ENCODE measurements at regions not wholly inside any gene's neighbourhood (a gene's known extent, or its start where the extent isn't known, plus 50 kb on each side); places are given as distances from the start of the nearest gene placed in this dataset.
"Not testable (repeated sequence)": the region's sequence is repeated elsewhere in the genome, so short reads cannot be mapped to it uniquely, and the experiment has no call there.

DNA sequence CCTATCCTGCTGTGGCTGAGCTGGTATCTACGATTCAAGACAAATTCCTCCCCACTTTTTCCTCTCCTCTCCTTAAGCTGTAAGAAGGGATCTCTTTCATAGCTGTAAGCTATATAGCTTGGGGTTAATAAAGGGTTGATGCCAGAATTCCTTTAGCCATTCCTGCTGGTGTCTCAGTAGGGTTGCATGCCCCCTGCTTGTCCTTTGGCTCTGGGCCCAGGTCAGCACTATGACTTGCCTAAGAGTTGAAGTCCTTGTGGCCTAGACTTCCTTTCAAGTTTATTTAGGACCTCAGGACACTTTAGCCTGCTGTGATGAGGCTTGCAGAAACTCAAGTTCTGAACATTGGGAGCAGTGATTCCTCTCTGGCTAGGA, 270.0 kb downstream of the AMY1C start:
- no peak for DNase-seq (ENCODE audit: low read depth)

- DNase-seq (ENCODE audit: low read depth), result no peak
These were observed 278.8 kb downstream of the AMY1C start for GRCh38 chr1:104028416-104029035.

- DNase-seq (ENCODE audit: low read depth), result no peak
These were observed 279.8 kb downstream of the AMY1C start for GRCh38 chr1:104029456-104029970.

DNA sequence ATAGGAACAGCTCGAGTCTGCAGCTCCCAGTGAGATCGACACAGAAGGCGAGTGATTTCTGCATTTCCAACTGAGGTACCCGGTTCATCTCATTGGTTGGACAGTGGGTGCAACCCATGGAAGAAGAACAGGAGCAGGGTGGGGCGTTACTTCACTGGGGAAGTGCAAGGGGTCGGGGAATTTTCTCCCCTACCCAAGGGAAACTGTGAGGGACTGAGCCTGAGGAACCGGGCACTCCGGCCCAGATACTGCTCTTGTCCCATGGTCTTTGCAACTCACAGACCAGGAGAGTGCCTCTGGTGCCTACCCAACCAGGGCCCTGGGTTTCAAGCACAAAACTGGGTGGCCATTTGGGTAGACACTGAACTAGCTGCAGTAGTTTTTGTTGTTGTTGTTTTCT, 307.1 kb downstream of the AMY1C start:
- DNase-seq (ENCODE audit: low read depth), result no peak

DNA sequence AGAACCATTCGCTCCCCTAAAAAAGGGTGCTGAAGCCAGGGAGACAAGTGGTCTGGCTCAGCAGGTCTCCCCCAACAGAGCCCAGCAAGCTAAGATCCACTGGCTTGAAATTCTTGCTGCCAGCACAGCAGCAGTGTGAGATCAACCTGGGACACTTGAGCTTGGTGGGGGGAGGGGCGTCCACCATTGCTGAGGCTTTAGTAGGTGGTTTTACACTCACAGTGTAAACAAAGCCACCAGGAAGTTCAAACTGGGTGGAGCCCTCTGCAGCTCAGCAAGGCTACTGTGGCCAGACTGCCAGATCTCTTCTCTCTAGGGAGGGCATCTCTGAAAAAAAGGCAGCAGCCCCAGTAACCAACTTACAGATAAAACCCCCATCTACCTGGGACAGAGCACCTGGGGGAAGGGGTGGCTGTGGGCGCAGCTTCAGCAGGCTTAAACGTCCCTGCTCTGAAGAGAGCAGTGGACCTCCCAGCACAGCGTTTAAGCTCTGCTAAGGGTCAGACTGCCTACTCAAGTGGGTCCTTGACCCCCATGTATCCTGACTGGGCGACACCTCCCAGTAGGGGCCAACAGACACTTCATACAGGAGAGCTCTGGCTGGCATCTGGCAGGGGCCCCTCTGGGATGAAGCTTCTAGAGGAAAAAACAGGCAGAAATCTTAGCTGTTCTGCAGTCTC, 307.7 kb downstream of the AMY1C start:
- DNase-seq (ENCODE audit: low read depth), result not testable (repeated sequence)

- not testable (repeated sequence) for DNase-seq (ENCODE audit: low read depth)
These were observed 311.9 kb downstream of the AMY1C start for GRCh38 chr1:104061637-104062036.

DNA sequence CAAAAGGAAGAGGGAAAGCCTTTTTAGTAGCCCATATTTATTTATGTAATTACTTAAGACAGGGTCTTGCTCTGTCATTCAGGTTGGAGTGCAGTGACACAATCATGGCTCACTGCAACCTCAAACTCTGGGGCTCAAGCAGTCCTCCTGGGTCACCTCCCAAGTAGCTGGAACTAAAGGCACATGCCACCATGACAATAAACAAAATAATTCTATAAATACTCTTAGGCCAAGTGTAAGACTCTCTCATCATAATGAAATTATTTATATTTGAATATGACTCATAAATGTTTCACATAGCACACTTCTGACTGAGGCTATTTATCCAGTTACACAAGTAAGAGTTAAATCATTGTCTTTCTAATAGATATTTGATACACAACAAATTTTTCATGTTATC, 314.7 kb downstream of the AMY1C start:
- DNase-seq (ENCODE audit: low read depth), result peak; percentile 0

DNA sequence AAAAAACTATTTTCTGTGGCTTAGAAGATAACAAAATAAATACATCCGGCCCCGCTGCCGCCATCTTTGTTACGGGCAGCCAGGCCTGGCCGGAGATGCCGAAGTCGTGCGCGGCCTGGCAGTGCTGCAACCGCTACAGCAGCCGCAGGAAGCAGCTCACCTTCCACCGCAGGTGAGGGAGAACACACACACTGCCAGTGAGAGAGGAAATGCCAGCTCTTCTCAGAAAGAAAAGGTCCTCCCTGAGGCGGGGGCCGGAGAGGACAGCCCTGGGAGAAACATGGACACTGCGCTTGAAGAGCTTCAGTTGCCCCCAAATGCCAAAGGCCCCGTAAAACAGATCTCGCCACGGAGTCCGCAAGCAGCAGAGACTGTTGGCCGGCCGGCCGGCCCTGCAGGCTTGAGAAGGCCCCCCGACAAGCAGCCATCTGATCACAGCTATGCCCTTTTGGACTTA, 323.2 kb downstream of the AMY1C start:
- no peak for DNase-seq (ENCODE audit: low read depth)

DNA sequence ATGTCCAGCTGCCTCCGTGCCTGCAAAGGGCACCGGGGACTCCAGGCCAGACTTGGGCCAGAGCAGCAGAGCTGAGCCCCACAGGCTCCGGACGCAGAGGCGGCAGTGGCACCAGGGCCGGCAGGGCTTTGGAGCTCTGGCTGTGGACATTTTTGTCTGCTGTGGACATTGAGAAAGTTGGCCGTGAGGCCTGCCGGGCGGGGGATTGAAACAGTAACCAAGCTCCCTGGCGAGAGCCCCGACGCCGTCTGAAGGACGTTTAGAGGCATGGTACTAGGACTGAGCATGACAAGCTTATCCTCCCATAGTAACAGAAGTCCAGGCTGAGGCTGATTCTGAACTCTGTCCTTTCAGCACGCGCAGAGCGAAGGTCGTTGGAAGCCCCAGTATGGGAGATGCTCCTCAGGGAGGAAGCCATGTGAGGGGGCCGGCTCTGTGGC, 323.8 kb downstream of the AMY1C start:
- DNase-seq (ENCODE audit: low read depth), result no peak

GRCh38 chr1:104082221-104082620, 332.5 kb downstream of the AMY1C start:
- no peak for DNase-seq (ENCODE audit: low read depth)

GRCh38 chr1:104084380-104084779, 334.7 kb downstream of the AMY1C start:
- DNase-seq (ENCODE audit: low read depth), result no peak

- DNase-seq (ENCODE audit: low read depth), result no peak
These were observed 343.0 kb downstream of the AMY1C start for GRCh38 chr1:104092698-104093097.

DNA sequence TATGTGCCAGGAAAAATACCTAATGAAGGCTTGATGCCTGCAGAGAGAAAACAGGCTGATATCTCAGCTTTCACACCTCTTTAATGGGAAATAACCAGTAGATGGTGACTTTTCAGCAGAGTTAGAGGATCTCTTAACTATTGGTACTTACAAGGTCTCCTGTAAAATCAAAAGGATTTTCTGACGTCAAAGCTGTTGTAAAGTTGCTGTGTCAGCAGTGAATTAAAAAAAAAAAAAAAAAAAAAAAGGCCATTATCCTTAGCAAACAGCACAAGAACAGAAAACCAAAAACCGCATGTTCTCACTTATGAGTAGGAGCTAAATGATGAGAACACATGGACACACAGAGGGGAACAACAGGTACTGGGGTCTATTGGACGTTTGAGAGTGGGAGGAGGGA, 349.1 kb downstream of the AMY1C start:
- DNase-seq (ENCODE audit: low read depth), result no peak

DNA sequence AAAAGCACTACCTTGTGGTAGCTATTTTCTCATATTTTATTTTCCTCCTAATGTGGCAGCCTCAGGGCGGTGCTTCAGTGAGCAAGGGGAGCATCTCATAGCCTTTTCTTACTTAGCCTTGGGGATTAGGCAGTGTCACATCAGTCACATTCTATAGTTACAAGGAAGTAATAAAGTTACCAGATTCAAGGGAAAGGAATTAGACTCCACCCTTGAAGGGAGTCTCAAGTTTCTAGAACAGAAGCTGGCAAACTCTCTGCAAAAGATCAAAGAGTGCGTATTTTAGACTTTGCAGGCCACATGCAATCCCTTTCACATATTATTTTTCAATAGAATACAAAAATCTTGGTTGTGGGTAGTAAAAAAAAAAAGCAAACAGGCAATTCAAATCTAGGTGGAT, 350.4 kb downstream of the AMY1C start:
- DNase-seq (ENCODE audit: low read depth), result no peak

- no peak for DNase-seq (ENCODE audit: low read depth)
These were observed 355.8 kb downstream of the AMY1C start for GRCh38 chr1:104105465-104105864.

GRCh38 chr1:104120525-104120924, 370.8 kb downstream of the AMY1C start:
- no peak for DNase-seq (ENCODE audit: low read depth)

DNA sequence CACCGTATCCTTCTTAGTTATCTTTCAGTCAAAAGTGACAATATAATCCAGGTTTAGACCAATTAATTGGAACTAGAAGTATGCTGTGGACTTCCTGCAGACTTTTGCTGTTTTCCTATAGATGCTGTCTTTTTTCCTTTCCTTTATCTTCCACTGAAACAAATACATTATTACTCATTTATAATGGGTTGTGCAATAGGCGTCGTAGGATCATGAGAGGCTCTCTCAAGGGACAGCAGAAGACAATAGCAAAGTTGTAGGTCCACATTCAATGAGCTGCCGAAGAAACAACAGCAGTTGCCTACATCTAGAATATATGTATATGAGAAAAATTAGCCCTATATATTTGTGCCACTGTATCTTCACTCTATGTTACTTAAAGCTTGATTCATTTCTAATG, 371.6 kb downstream of the AMY1C start:
- no peak for DNase-seq (ENCODE audit: low read depth)

DNA sequence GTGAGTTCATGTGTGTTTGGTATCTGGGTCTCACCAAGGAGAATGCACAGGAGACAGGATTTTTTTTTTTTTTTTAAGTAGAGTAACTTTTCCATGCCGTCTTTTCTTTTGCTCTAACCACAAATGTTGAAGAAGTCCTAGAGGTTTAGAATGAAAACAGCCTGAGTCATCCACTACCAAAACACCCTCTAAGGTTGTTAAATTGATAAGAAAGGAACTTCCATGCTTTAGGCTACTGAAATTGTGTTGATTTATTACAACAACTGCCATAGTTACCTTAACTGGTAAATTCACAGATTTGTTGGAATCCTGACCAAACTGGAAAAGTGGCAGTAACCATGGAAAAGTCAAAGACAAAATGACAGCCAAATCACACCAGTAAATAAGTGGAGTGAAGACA, 375.6 kb downstream of the AMY1C start:
- DNase-seq (ENCODE audit: low read depth), result no peak

DNA sequence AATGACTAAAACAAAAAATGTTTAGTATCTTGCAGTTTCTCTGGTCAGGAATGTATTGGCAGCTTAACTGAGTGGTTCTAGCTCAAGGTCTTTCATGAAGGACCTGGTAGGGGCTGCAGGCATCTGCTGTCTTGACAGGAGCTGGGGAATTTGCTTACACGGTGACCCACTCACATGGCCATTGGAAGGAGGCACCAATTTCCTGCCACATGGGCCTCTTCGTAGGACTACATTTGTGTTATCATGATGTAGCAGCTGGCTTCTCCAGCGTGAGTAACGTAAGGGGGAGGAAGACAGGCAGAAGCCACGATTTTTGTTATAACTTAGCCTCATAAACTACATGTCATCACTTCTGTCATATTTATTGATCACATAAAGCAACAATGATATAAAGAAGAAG, 376.3 kb downstream of the AMY1C start:
- no peak for DNase-seq (ENCODE audit: low read depth)

- DNase-seq (ENCODE audit: low read depth), result peak; percentile 2
These were observed 382.8 kb downstream of the AMY1C start for GRCh38 chr1:104132382-104132973.

DNA sequence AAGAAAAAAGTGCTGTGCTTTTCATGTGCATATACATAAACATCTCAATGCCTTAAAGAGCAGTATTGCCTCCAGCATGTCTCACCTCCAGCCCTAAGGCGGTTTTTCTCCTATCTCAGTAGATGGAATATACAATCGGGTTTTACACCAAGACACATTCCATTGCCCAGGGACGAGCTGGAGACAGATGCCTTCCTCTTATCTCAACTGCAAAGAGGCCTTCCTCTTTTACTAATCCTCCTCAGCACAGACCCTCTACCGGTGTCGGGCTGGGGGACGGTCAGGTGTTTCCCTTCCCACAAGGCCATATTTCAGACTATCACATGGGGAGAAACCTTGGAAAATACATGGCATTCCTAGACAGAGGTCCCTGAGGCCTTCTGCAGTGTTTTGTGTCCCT, 385.3 kb downstream of the AMY1C start:
- not testable (repeated sequence) for DNase-seq (ENCODE audit: low read depth)

DNA sequence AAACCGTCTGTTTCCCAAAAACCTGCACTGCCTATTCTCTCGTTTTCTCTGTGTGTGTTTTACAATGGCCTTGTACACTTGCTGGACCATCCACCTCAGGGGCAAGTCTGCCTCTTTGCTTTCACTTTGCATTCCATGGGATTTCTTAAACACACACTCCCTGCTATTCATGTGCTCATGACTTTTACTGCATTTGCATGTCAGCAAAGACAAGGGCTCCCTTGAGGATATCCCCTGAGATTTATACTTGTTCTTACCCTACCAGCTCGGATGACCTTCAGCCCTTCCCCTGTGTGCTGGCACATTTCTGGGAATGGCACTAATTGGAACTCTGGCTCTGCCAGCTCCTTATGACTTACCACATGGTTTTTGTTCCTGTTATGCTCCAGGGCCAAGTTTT, 386.9 kb downstream of the AMY1C start:
- DNase-seq (ENCODE audit: low read depth), result no peak

DNA sequence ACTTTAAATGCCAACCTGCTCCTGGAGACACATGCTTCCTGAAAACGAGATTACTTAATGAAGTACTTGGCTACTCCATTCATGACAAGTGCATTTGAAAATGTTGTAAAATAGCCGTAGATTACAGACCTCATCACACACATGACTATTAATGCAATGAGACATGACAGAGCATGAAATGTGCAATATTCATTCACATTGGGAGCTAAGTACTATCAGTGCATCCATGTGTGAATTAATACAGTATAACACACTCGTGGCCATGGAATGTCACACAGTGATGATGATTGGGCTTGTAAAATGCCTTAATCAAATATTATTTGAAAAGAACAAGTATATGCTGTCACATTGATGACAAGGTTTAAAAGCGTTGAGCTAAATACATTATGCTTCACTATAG, 407.0 kb downstream of the AMY1C start:
- no peak for DNase-seq (ENCODE audit: low read depth)

Measured in iris pigment epithelial cell (primary cell).